ENCODE measurements at regions not wholly inside any gene's neighbourhood (a gene's known extent, or its start where the extent isn't known, plus 50 kb on each side); places are given as distances from the start of the nearest gene placed in this dataset.

DNA sequence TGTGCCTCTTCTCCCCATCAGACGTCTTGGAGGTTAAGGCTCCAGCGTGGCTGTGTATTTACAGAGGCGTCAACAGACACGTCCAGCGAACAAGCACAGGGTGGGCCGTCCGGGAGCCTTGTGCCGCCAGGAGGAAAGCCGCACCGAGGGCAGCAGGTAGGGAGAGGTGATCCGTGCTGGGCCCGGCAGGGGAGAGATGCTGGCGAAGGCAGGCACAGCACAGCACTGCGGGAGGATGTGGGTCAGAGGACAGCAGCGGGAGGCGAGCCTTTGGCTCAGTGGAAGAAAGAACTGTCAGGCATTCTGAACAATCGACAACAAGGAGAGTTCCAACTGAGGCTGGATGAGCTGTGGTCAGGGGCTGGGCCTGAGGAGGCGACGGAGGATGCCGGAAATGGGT lies 144.1 kb upstream of the TNR start:
- Histone ChIP-seq H3K27ac (no peak overlapping the region), H3K9me3 (replicated peaks in 1 of 3) (no peaks in the 10 kb centered on the region), H3K4me1 (replicated peaks in 1 of 2) (no peaks in the 10 kb centered on the region), H3K4me3 (no peak overlapping the region), H3K36me3 (replicated peaks in 1 of 2) (no peaks in the 10 kb centered on the region), H3K27me3 (no peaks in the 10 kb centered on the region)
- TF ChIP-seq POLR2A (IDR thresholded peaks at IDR 0.05): no peak
- TF ChIP-seq, protein P1, sequence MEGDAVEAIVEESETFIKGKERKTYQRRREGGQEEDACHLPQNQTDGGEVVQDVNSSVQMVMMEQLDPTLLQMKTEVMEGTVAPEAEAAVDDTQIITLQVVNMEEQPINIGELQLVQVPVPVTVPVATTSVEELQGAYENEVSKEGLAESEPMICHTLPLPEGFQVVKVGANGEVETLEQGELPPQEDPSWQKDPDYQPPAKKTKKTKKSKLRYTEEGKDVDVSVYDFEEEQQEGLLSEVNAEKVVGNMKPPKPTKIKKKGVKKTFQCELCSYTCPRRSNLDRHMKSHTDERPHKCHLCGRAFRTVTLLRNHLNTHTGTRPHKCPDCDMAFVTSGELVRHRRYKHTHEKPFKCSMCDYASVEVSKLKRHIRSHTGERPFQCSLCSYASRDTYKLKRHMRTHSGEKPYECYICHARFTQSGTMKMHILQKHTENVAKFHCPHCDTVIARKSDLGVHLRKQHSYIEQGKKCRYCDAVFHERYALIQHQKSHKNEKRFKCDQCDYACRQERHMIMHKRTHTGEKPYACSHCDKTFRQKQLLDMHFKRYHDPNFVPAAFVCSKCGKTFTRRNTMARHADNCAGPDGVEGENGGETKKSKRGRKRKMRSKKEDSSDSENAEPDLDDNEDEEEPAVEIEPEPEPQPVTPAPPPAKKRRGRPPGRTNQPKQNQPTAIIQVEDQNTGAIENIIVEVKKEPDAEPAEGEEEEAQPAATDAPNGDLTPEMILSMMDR (IDR thresholded peaks at IDR 0.05): no peak
- WGBS, 4 donors: 71 to 78% (median 74%) methylated on average over 19 to 20 of the region's 20 CpGs
- intact Hi-C loops (cut with DNase I): no loop called here
- DNase-seq: peak in 1 of 7 donors; percentile 44

DNA sequence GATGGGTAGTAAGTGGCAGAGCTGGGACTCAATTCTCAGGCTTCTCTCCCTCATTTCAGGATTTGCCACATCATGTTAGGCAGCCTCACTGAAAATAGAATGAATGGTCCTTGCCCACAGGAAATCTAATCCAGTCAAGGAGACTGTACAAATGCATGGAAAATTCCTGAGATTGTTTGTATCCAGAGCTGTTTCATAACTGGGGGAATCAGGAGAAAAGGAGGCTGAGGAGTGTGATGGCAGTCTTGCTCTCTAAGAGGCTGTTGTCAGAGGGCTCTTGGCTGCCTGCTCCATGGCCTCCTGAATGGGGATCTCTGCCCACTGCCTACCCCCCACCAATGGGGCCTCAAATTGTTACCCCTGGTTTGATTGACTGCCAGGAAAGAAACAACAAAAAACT lies 141.9 kb upstream of the TNR start:
- no peaks in the 10 kb centered on the region for H3K4me1 ChIP-seq (replicated peaks in 1 of 2)
- H3K36me3 ChIP-seq (replicated peaks in 1 of 2): no peaks in the 10 kb centered on the region
- H3K9me3 ChIP-seq (replicated peaks in 1 of 3): no peaks in the 10 kb centered on the region
- H3K4me3 ChIP-seq: no peak overlapping the region
- no peak overlapping the region for H3K27ac ChIP-seq
- no peak for DNase-seq
- intact Hi-C loops (cut with DNase I): no loop called here
- no peaks in the 10 kb centered on the region for H3K27me3 ChIP-seq
- no peak for TF ChIP-seq POLR2A (IDR thresholded peaks at IDR 0.05)
- TF ChIP-seq, protein P1 (IDR thresholded peaks at IDR 0.05): no peak

DNA sequence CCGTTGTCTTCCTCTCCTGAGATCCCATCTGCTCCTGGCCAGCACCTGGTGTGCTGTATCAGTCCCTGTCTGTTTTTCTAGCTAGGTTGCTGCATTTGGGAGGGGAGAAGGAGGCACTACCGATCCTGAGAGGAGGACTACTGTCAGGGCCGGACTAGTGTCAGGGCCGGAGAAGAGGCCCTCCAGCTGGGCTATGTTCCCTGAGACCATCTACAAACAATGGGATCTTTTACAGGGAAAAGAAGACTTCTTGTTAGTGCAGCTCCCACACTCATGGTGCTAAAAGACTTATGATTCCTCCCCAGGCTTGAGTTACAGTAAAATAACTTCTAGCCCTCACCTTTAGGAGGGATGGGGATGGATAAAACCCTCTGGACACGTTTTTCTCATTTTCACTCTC lies 141.0 kb upstream of the TNR start:
- 34 to 70% (median 57%) methylated on average over 5 of the region's 5 CpGs for WGBS, 4 donors
- Histone ChIP-seq H3K27ac (no peak overlapping the region), H3K4me3 (no peak overlapping the region), H3K9me3 (replicated peaks in 1 of 3) (no peaks in the 10 kb centered on the region), H3K36me3 (replicated peaks in 1 of 2) (no peaks in the 10 kb centered on the region), H3K4me1 (replicated peaks in 1 of 2) (no peaks in the 10 kb centered on the region), H3K27me3 (no peaks in the 10 kb centered on the region)
- intact Hi-C loops (cut with DNase I): no loop called here
- TF ChIP-seq, protein P1 (IDR thresholded peaks at IDR 0.05): no peak
- TF ChIP-seq POLR2A (IDR thresholded peaks at IDR 0.05): no peak
- DNase-seq: no peak

DNA sequence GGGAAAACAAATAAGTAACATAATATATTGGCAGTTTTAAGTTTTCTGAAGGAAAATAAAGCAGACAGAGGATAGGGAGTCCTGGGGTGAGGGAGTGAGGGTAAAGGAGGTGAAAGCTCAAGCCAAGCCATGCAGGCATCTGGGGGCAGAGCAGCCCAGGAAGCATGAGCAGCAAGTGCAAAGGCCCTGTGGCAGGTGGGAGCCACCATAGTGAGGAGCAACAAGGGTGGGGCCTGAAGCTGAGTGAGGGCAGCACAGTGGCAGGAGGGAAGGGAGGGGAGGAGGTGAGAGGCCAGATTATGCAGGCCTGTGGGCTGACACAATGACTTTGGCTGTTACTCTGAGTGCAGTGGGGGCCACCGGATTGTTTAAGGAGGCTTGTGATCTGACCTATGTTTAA lies 138.8 kb upstream of the TNR start:
- DNase-seq: no peak
- H3K27ac ChIP-seq: no peak overlapping the region
- H3K36me3 ChIP-seq (replicated peaks in 1 of 2): no peaks in the 10 kb centered on the region
- H3K4me1 ChIP-seq (replicated peaks in 1 of 2): no peaks in the 10 kb centered on the region
- no peaks in the 10 kb centered on the region for H3K27me3 ChIP-seq
- H3K4me3 ChIP-seq: no peak overlapping the region
- WGBS, 4 donors: 78 to 100% (median 92%) methylated on average over 1 of the region's 1 CpG
- no peak for TF ChIP-seq POLR2A (IDR thresholded peaks at IDR 0.05)
- TF ChIP-seq, protein P1 (IDR thresholded peaks at IDR 0.05): no peak
- intact Hi-C loops (cut with DNase I): no loop called here
- H3K9me3 ChIP-seq (replicated peaks in 1 of 3): no peaks in the 10 kb centered on the region
